B cell (primary cell): ENCODE measurements at regions not wholly inside any gene's neighbourhood (a gene's known extent, or its start where the extent isn't known, plus 50 kb on each side); places are given as distances from the start of the nearest gene placed in this dataset.

ENCODE experiments used
- ATAC-seq: fragments of 200-7000 bp; cut with Tn5 transposase; one replicate; pipeline ENCODE4 v1.10.0; 2021; ENCODE audit warnings: low read depth, mild to moderate bottlenecking, moderate number of reproducible peaks, moderate library complexity
- CTCF ChIA-PET: fragments of 350-600 bp; sonication (Branson Sonifier 250); formaldehyde crosslinking; loops from one replicate; lab custom pipeline; 2021; ENCODE audit warnings: antibody characterized with exemption, inconsistent platforms; lab: Charles Lee
- POLR2A ChIA-PET: fragments of 350-600 bp; sonication (Branson Sonifier 250); formaldehyde crosslinking; loops from one replicate; lab custom pipeline; 2021; ENCODE audit warnings: antibody characterized with exemption; lab: Charles Lee
- DNase-seq: peaks from one replicate; pipeline ENCODE4 v3.0.0; 2013
- H2AFZ ChIP-seq: 2 replicates; pipeline ENCODE4 v1.6.1; 2012; ENCODE audit warnings: mild to moderate bottlenecking, low read depth, low read length; ENCODE audit not compliant: insufficient read depth, poor library complexity, severe bottlenecking
- H3K27ac ChIP-seq, 2 donors: 1 replicate in 1 of 2; 2 replicates in 1 of 2; pipeline ENCODE4 v1.5.1; 2012 to 2013; ENCODE audit warnings: low read length in 2 of 2, mild to moderate bottlenecking in 2 of 2, moderate library complexity in 1 of 2
- H3K27me3 ChIP-seq, 4 experiments: fragments of 200-600 bp in 1 of 4; sonication (generic) in 1 of 4; replicated peaks in 1 of 4; 1 replicate in 2 of 4; 2 replicates in 2 of 4; pipeline versions ENCODE4 v1.6.1 to v1.7.0; 2013 to 2016; ENCODE audit warnings: low read length in 3 of 4, mild to moderate bottlenecking in 2 of 4, mixed read lengths in 1 of 4, moderate library complexity in 1 of 4; ENCODE audit not compliant: insufficient read depth in 4 of 4, control insufficient read depth in 3 of 4; ENCODE audit errors: control extremely low read depth in 1 of 4
- H3K36me3 ChIP-seq, 2 experiments: replicated peaks in 1 of 2; 1 replicate in 1 of 2; 2 replicates in 1 of 2; pipeline versions ENCODE4 v1.6.1 to v1.7.1; 2013; ENCODE audit warnings: low read length in 1 of 2; ENCODE audit not compliant: insufficient read depth in 2 of 2, control insufficient read depth in 1 of 2; ENCODE audit errors: control extremely low read depth in 1 of 2, extremely low read depth in 1 of 2
- H3K4me1 ChIP-seq, 2 donors: fragments of 200-600 bp in 1 of 2; sonication (generic) in 1 of 2; 1 replicate in 1 of 2; 2 replicates in 1 of 2; pipeline versions ENCODE4 v1.5.1 to v1.6.1; 2013 to 2017; ENCODE audit warnings: low read length in 2 of 2; ENCODE audit not compliant: control insufficient read depth in 2 of 2, insufficient read depth in 2 of 2
- H3K4me2 ChIP-seq: replicated peaks from 2 replicates; pipeline ENCODE3; 2012; ENCODE audit warnings: mild to moderate bottlenecking, low read depth, low read length; ENCODE audit not compliant: poor library complexity, severe bottlenecking
- H3K4me3 ChIP-seq, 5 experiments: fragments of 200-600 bp in 1 of 5; sonication (generic) in 1 of 5; 1 replicate in 3 of 5; 2 replicates in 2 of 5; pipeline versions ENCODE4 v1.5.1 to v1.7.0; 2011 to 2016; ENCODE audit warnings: low read length in 4 of 5, mild to moderate bottlenecking in 4 of 5, low read depth in 2 of 5, control low read depth in 1 of 5, moderate library complexity in 1 of 5; ENCODE audit not compliant: insufficient read depth in 1 of 5; ENCODE audit errors: control extremely low read depth in 1 of 5, extremely low read depth in 1 of 5
- H3K79me2 ChIP-seq: fragments of 200-600 bp; sonication (generic); one replicate; pipeline ENCODE4 v1.6.0; 2016; ENCODE audit warnings: low read length; ENCODE audit not compliant: control insufficient read depth, insufficient read depth
- H3K9ac ChIP-seq: fragments of 200-600 bp; sonication (generic); 2 replicates; pipeline ENCODE4 v1.6.1; 2017; ENCODE audit warnings: mild to moderate bottlenecking, low read length, moderate library complexity
- H3K9me3 ChIP-seq, 3 donors: one replicate each; pipeline versions ENCODE4 v1.6.1 to v1.7.1; 2013; ENCODE audit warnings: low read length in 2 of 3; ENCODE audit not compliant: control insufficient read depth in 2 of 3, insufficient read depth in 1 of 3; ENCODE audit errors: control extremely low read depth in 1 of 3
- H4K20me1 ChIP-seq: 2 replicates; pipeline ENCODE4 v1.6.0; 2012; ENCODE audit warnings: mild to moderate bottlenecking, low read length; ENCODE audit not compliant: insufficient read depth, control insufficient read depth, poor library complexity, severe bottlenecking
- H3K27ac Mint-ChIP-seq: one replicate; pipeline ENCODE4 v1.8.0; 2021; ENCODE audit warnings: mixed read lengths
- H3K27me3 Mint-ChIP-seq: one replicate; pipeline ENCODE4 v1.8.0; 2021; ENCODE audit warnings: mixed read lengths
- H3K4me1 Mint-ChIP-seq: one replicate; pipeline ENCODE4 v1.8.0; 2021; ENCODE audit warnings: mixed read lengths
- H3K4me3 Mint-ChIP-seq: one replicate; pipeline ENCODE4 v1.8.0; 2021; ENCODE audit warnings: mixed read lengths
- H3K9me3 Mint-ChIP-seq: one replicate; pipeline ENCODE4 v1.8.0; 2022; ENCODE audit warnings: mixed read lengths; ENCODE audit not compliant: insufficient read depth
- EZH2 ChIP-seq: IDR thresholded peaks from 2 replicates; pipeline ENCODE4 v1.6.1; 2012; ENCODE audit warnings: borderline replicate concordance, low read depth, mild to moderate bottlenecking, moderate library complexity, low read length; ENCODE audit not compliant: insufficient read depth, poor library complexity, severe bottlenecking
- WGBS: methylation state at CpG from one replicate; pipeline ENCODE4 v1.1.5; 2013; ENCODE audit warnings: missing lambda C conversion rate; ENCODE audit not compliant: insufficient coverage; 5-methylcytosine and 5-hydroxymethylcytosine counted together
- intact Hi-C: fragments of 100-400 bp; cut with micrococcal nuclease; formaldehyde crosslinking; loops from one replicate; pipeline ENCODE4 v1.10.0; 2022
- TF ChIP-seq, protein P1 (sequence below): fragments of 200-600 bp; IDR thresholded peaks from one replicate; pipeline ENCODE4 v1.8.0; 2022; ENCODE audit warnings: antibody characterized with exemption, mild to moderate bottlenecking

DNA sequence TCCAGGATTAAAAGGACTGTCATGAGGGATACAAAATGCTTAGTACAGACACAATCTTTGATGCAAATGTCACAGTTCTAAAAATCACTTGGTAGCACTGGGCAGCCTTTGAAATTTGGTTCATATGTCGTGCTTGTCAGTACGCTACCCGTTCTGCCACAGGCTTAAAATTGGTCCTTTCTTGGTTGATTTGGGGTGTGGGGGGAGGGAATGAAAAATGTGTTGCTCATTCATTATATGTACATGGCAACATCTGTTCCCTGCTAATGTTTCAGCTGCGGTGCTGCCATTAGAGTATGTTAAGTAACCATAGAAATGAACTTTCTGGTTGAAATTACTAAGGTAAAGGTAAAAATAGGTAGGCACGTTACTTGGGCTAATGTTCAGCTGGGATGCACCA lies 155.4 kb upstream of the ARHGAP5 start:
- ATAC-seq (no peak), DNase-seq (no peak)
- no peak overlapping the region for H3K4me3 ChIP-seq
- no peaks in the 10 kb centered on the region for H4K20me1 ChIP-seq
- no peaks in the 10 kb centered on the region for H3K36me3 ChIP-seq
- no peak overlapping the region for H3K9ac ChIP-seq
- 90% methylated on average over 2 of the region's 5 CpGs for WGBS
- H3K4me1 Mint-ChIP-seq = no peaks in the 10 kb centered on the region
- H3K4me2 ChIP-seq = no peak overlapping the region
- H3K27me3 Mint-ChIP-seq = peaks cover 5% of the 10 kb centered on the region
- H2AFZ ChIP-seq = no peak overlapping the region
- no peaks in the 10 kb centered on the region for H3K4me1 ChIP-seq
- no peak for TF ChIP-seq EZH2
- TF ChIP-seq, protein P1, sequence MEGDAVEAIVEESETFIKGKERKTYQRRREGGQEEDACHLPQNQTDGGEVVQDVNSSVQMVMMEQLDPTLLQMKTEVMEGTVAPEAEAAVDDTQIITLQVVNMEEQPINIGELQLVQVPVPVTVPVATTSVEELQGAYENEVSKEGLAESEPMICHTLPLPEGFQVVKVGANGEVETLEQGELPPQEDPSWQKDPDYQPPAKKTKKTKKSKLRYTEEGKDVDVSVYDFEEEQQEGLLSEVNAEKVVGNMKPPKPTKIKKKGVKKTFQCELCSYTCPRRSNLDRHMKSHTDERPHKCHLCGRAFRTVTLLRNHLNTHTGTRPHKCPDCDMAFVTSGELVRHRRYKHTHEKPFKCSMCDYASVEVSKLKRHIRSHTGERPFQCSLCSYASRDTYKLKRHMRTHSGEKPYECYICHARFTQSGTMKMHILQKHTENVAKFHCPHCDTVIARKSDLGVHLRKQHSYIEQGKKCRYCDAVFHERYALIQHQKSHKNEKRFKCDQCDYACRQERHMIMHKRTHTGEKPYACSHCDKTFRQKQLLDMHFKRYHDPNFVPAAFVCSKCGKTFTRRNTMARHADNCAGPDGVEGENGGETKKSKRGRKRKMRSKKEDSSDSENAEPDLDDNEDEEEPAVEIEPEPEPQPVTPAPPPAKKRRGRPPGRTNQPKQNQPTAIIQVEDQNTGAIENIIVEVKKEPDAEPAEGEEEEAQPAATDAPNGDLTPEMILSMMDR = no peak
- intact Hi-C loops = loop anchor here (10.0 kb wide), 1 partner anchor 153 kb away; the partner anchor contains the start of gene ARHGAP5
- ChIA-PET POLR2A (no interaction called here), CTCF (interaction anchor here (1.1 to 12.7 kb wide), 2 partner anchors 155 to 330 kb away, joined by 3 to 219 read pairs; no protein-coding TSS in a partner anchor)
- H3K27me3 ChIP-seq = peaks cover 0 to 6% (median 0%) of the 10 kb centered on the region in 4 experiments
- H3K27ac ChIP-seq = no peak overlapping the region
- H3K79me2 ChIP-seq = no peaks in the 10 kb centered on the region
- H3K4me3 Mint-ChIP-seq = no peak overlapping the region
- no peaks in the 10 kb centered on the region for H3K9me3 Mint-ChIP-seq
- no peak overlapping the region for H3K27ac Mint-ChIP-seq
- H3K9me3 ChIP-seq = no peaks in the 10 kb centered on the region

DNA sequence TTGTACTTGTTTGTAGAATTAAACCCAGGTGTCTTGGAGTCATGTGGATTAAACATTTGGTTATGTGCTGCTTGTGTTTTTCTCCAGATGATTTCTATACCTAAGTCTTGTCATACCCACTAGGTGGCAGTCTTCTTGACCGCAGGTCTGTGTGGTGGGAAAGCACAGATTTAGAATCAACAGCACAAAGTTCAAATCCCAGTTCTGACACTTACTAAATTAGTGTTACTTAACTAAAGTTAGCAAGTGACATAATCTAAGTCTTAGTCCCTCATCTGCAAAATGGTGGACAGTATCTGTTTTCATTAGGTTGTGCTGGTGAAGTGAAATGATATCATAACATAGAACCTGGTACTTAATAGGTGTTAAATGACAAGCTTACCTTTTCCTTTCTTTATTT lies 151.0 kb upstream of the ARHGAP5 start:
- Mint-ChIP-seq H3K4me3 (no peak overlapping the region), H3K4me1 (no peaks in the 10 kb centered on the region), H3K9me3 (no peaks in the 10 kb centered on the region), H3K27ac (no peak overlapping the region), H3K27me3 (no peaks in the 10 kb centered on the region)
- ATAC-seq (peak; percentile 53), DNase-seq (peak; percentile 64)
- H3K9me3 ChIP-seq = no peaks in the 10 kb centered on the region
- H2AFZ ChIP-seq = no peak overlapping the region
- H3K27me3 ChIP-seq = no peaks in the 10 kb centered on the region
- POLR2A ChIA-PET = no interaction called here
- H3K36me3 ChIP-seq = no peaks in the 10 kb centered on the region
- WGBS = no CpG with 5 or more reads among the region's 1 CpG
- CTCF ChIA-PET = interaction anchor here (0.7 to 12.7 kb wide), 27 partner anchors 10 to 923 kb away, joined by 3 to 219 read pairs (median 4); partner anchors contain the start of genes ARHGAP5 and DTD2
- H4K20me1 ChIP-seq = no peaks in the 10 kb centered on the region
- H3K27ac ChIP-seq = no peak overlapping the region
- TF ChIP-seq EZH2 = no peak
- TF ChIP-seq, protein P1 = peak; percentile 74
- no peaks in the 10 kb centered on the region for H3K79me2 ChIP-seq
- H3K4me3 ChIP-seq = no peak overlapping the region
- no peak overlapping the region for H3K4me2 ChIP-seq
- no peak overlapping the region for H3K9ac ChIP-seq
- intact Hi-C loops = loop anchor here (1.0 to 10.0 kb wide), 4 partner anchors 149 to 541 kb away; partner anchors contain the start of gene ARHGAP5
- H3K4me1 ChIP-seq = no peaks in the 10 kb centered on the region
